Progenitor cell of endocrine pancreas (in vitro differentiated cells): ENCODE measurements at regions not wholly inside any gene's neighbourhood (a gene's known extent, or its start where the extent isn't known, plus 50 kb on each side); places are given as distances from the start of the nearest gene placed in this dataset.

Experiments used
- DNase-seq: peaks from one replicate; pipeline ENCODE4 v3.0.0; 2021; ENCODE audit warnings: low spot score; ENCODE audit not compliant: unreplicated experiment
- H3K27ac Mint-ChIP-seq: 2 replicates; pipeline ENCODE4 v1.8.0; 2021; ENCODE audit warnings: mild to moderate bottlenecking, moderate library complexity, mixed read lengths
- H3K27me3 Mint-ChIP-seq: 2 replicates; pipeline ENCODE4 v1.8.0; 2021; ENCODE audit warnings: mixed read lengths
- H3K36me3 Mint-ChIP-seq: 2 replicates; pipeline ENCODE4 v1.8.0; 2022; ENCODE audit warnings: mixed read lengths; ENCODE audit not compliant: insufficient read depth
- H3K4me1 Mint-ChIP-seq: 2 replicates; pipeline ENCODE4 v1.8.0; 2021; ENCODE audit warnings: low read depth, mixed read lengths
- H3K4me3 Mint-ChIP-seq: 2 replicates; pipeline ENCODE4 v1.8.0; 2021; ENCODE audit warnings: low read depth, mild to moderate bottlenecking, moderate library complexity, mixed read lengths
- H3K9me3 Mint-ChIP-seq: 2 replicates; pipeline ENCODE4 v1.8.0; 2021; ENCODE audit warnings: low read depth, mixed read lengths
- CTCF ChIP-seq: fragments of 200-600 bp; sonication (generic); IDR thresholded peaks from one replicate; pipeline ENCODE4 v1.5.0; 2021; ENCODE audit warnings: antibody characterized with exemption, mild to moderate bottlenecking; ENCODE audit not compliant: unreplicated experiment

- Mint-ChIP-seq H3K4me3 (no peak overlapping the region), H3K4me1 (peaks cover 22% of the 10 kb centered on the region), H3K27me3 (no peaks in the 10 kb centered on the region), H3K27ac (peak overlapping the region; percentile 83), H3K9me3 (no peaks in the 10 kb centered on the region), H3K36me3 (no peaks in the 10 kb centered on the region)
- no peak for TF ChIP-seq CTCF
- DNase-seq, result no peak
Measured at GRCh38 chr6:167442796-167443680, 118.2 kb downstream of the TTLL2 start.

DNA sequence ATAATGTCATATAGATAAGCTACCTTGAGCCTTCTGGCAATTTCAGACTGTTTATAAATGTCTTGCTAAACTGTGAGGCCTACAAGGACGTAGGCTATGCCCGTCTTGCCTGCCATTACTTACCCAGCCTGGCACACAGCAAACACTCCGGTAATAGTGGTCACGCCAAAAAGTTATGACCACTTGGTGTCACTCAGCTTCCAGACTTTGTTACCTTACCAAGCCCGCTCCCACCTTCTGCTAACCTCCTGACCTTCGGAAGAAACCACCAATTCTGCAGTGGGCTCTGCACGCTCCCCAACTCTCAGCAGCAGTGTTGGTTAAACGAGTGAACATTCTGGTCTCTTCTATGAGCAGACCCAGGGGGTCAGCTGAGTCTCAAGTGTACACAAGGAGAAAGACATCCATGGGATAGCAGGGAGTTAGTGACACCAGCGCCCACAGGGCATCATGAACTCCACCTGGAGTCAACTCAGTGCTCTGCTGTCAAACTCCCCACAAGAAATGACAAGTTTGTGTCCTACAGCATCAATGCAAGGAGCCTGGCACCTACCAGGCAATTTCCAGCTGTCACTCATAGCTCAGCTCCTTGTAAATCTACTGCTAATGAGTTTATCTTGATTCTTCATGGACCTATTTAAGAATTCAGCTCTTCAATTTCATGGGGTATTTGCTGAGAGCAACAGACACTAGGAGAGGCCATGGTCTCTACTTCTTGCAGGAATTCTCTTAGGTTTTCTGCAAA is 119.9 kb downstream of the TTLL2 start:
- Mint-ChIP-seq H3K27me3 (no peaks in the 10 kb centered on the region), H3K4me1 (peaks cover 26% of the 10 kb centered on the region), H3K9me3 (no peaks in the 10 kb centered on the region), H3K4me3 (no peak overlapping the region), H3K36me3 (no peaks in the 10 kb centered on the region), H3K27ac (no peak overlapping the region)
- no peak for DNase-seq
- TF ChIP-seq CTCF, result no peak

GRCh38 chr6:167445568-167445967 is 120.7 kb downstream of the TTLL2 start:
- no peaks in the 10 kb centered on the region for H3K27me3 Mint-ChIP-seq
- H3K4me1 Mint-ChIP-seq, result peaks cover 26% of the 10 kb centered on the region
- no peak overlapping the region for H3K4me3 Mint-ChIP-seq
- no peaks in the 10 kb centered on the region for H3K9me3 Mint-ChIP-seq
- TF ChIP-seq CTCF, result no peak
- no peak for DNase-seq
- no peaks in the 10 kb centered on the region for H3K36me3 Mint-ChIP-seq
- no peak overlapping the region for H3K27ac Mint-ChIP-seq

- Mint-ChIP-seq H3K27me3 (no peaks in the 10 kb centered on the region), H3K36me3 (no peaks in the 10 kb centered on the region), H3K4me3 (no peak overlapping the region), H3K27ac (no peak overlapping the region), H3K4me1 (peaks cover 26% of the 10 kb centered on the region), H3K9me3 (no peaks in the 10 kb centered on the region)
- TF ChIP-seq CTCF, result no peak
- DNase-seq, result no peak
Measured at GRCh38 chr6:167446046-167446445, 121.2 kb downstream of the TTLL2 start.

GRCh38 chr6:167446971-167447370 is 122.1 kb downstream of the TTLL2 start:
- H3K27me3 Mint-ChIP-seq, result no peaks in the 10 kb centered on the region

More at GRCh38 chr6:167446971-167447370, 122.1 kb downstream of the TTLL2 start:
- Mint-ChIP-seq H3K4me3 (no peak overlapping the region), H3K9me3 (no peaks in the 10 kb centered on the region), H3K4me1 (peaks cover 21% of the 10 kb centered on the region), H3K36me3 (no peaks in the 10 kb centered on the region), H3K27ac (no peak overlapping the region)
- no peak for TF ChIP-seq CTCF
- DNase-seq, result no peak
